ENCODE measurements at regions not wholly inside any gene's neighbourhood (a gene's known extent, or its start where the extent isn't known, plus 50 kb on each side); places are given as distances from the start of the nearest gene placed in this dataset.

GRCh38 chr6:108767418-108768165, 80.6 kb upstream of the ARMC2 start:
- TF ChIP-seq CTCF (IDR thresholded peaks at IDR 0.05): no peak
- no peak for TF ChIP-seq EZH2phosphoT487 (IDR thresholded peaks at IDR 0.05)

Measured in neural progenitor cell (in vitro differentiated cells).